Sigmoid colon (tissue), 4 donors: ENCODE measurements at regions not wholly inside any gene's neighbourhood (a gene's known extent, or its start where the extent isn't known, plus 50 kb on each side); places are given as distances from the start of the nearest gene placed in this dataset.

Source experiments
- EP300 ChIP-seq, 4 donors: sonication (generic); formaldehyde crosslinking; IDR thresholded peaks; one replicate each; pipeline ENCODE4 v1.6.1; 2017; ENCODE audit warnings: antibody characterized with exemption in 4 of 4
- POLR2A ChIP-seq, 2 donors: fragments of 450-650 bp; IDR thresholded peaks; one replicate each; pipeline ENCODE4 v1.6.1; 2016; ENCODE audit warnings: antibody characterized with exemption in 2 of 2, mild to moderate bottlenecking in 2 of 2, moderate library complexity in 2 of 2
- POLR2AphosphoS5 ChIP-seq, 4 donors: sonication (generic); formaldehyde crosslinking; IDR thresholded peaks; one replicate each; pipeline ENCODE4 v1.6.1; 2017; ENCODE audit warnings: antibody characterized with exemption in 4 of 4
- TF ChIP-seq, protein P1 (sequence below), 4 experiments: fragments of 450-650 bp in 3 of 4; fragments of 200-600 bp in 1 of 4; IDR thresholded peaks; one replicate each; pipeline ENCODE4 v1.5.1; 2016 to 2019; ENCODE audit warnings: antibody characterized with exemption in 4 of 4, mild to moderate bottlenecking in 3 of 4, moderate library complexity in 2 of 4

DNA sequence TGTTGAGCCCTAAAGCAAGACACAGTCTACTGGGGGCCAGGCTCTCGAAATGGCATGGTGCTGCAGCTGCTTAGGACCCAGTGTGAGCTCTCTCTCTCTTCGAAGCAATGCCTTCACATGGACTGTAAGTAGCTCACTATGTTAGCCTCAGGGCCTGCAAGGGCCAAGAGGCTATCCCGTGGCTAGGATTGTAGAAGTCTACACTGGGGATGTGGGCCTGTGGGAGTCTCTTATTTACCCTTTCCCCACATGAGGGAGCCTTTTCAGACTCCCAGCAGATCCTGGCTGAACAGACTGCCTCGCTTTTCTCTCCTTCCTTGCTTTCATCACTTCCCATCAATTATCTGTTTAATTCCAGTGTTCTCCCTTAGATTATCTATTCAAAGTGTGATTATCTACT is 101.4 kb downstream of the GPR65 start:
- TF ChIP-seq POLR2A (IDR thresholded peaks at IDR 0.05) (no peak), POLR2AphosphoS5 (IDR thresholded peaks at IDR 0.05) (no peak), EP300 (IDR thresholded peaks at IDR 0.05) (no peak)
- TF ChIP-seq, protein P1, sequence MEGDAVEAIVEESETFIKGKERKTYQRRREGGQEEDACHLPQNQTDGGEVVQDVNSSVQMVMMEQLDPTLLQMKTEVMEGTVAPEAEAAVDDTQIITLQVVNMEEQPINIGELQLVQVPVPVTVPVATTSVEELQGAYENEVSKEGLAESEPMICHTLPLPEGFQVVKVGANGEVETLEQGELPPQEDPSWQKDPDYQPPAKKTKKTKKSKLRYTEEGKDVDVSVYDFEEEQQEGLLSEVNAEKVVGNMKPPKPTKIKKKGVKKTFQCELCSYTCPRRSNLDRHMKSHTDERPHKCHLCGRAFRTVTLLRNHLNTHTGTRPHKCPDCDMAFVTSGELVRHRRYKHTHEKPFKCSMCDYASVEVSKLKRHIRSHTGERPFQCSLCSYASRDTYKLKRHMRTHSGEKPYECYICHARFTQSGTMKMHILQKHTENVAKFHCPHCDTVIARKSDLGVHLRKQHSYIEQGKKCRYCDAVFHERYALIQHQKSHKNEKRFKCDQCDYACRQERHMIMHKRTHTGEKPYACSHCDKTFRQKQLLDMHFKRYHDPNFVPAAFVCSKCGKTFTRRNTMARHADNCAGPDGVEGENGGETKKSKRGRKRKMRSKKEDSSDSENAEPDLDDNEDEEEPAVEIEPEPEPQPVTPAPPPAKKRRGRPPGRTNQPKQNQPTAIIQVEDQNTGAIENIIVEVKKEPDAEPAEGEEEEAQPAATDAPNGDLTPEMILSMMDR (IDR thresholded peaks at IDR 0.05): no peak
